Endodermal cell (in vitro differentiated cells): ENCODE measurements at regions not wholly inside any gene's neighbourhood (a gene's known extent, or its start where the extent isn't known, plus 50 kb on each side); places are given as distances from the start of the nearest gene placed in this dataset.

Source experiments
- DNase-seq: peaks from one replicate; pipeline ENCODE4 v3.0.0-alpha.2; 2017
- H3K27ac ChIP-seq: 2 replicates; pipeline ENCODE4 v1.5.1; 2013; ENCODE audit warnings: mild to moderate bottlenecking, low read depth, low read length, moderate library complexity
- H3K27me3 ChIP-seq: 2 replicates; pipeline ENCODE4 v1.6.1; 2013; ENCODE audit warnings: mild to moderate bottlenecking, low read length, moderate library complexity; ENCODE audit not compliant: insufficient read depth, control insufficient read depth, poor library complexity, severe bottlenecking
- H3K36me3 ChIP-seq: 2 replicates; pipeline ENCODE4 v1.7.0; 2013; ENCODE audit warnings: mild to moderate bottlenecking, low read length, moderate library complexity; ENCODE audit not compliant: control insufficient read depth, insufficient read depth
- H3K4me1 ChIP-seq: one replicate; pipeline ENCODE4 v1.7.0; 2013; ENCODE audit warnings: low read length; ENCODE audit not compliant: control insufficient read depth, insufficient read depth
- H3K4me3 ChIP-seq: 2 replicates; pipeline ENCODE4 v1.5.1; 2013; ENCODE audit warnings: mild to moderate bottlenecking, low read length, moderate library complexity
- H3K9ac ChIP-seq: 2 replicates; pipeline ENCODE4 v1.6.1; 2013; ENCODE audit warnings: mild to moderate bottlenecking, low read length, moderate library complexity; ENCODE audit not compliant: poor library complexity, severe bottlenecking; ENCODE audit errors: extremely low read depth
- H3K9me3 ChIP-seq: 2 replicates; pipeline ENCODE4 v1.6.1; 2013; ENCODE audit warnings: mild to moderate bottlenecking, low read length, moderate library complexity; ENCODE audit not compliant: control insufficient read depth
- H3K27ac Mint-ChIP-seq: 2 replicates; pipeline ENCODE4 v1.8.0; 2020; ENCODE audit warnings: mixed read lengths
- H3K27me3 Mint-ChIP-seq: 2 replicates; pipeline ENCODE4 v1.8.0; 2021; ENCODE audit warnings: mild to moderate bottlenecking, mixed read lengths; ENCODE audit not compliant: insufficient read depth
- H3K36me3 Mint-ChIP-seq: 2 replicates; pipeline ENCODE4 v1.8.0; 2020; ENCODE audit warnings: low read depth, mixed read lengths
- H3K4me1 Mint-ChIP-seq: 2 replicates; pipeline ENCODE4 v1.8.0; 2020; ENCODE audit warnings: mixed read lengths
- H3K4me3 Mint-ChIP-seq: 2 replicates; pipeline ENCODE4 v1.8.0; 2020; ENCODE audit warnings: mild to moderate bottlenecking, moderate library complexity, mixed read lengths
- H3K9me3 Mint-ChIP-seq: 2 replicates; pipeline ENCODE4 v1.8.0; 2020; ENCODE audit warnings: mild to moderate bottlenecking, mixed read lengths
- CTCF ChIP-seq: fragments of 200-600 bp; sonication (generic); conservative IDR thresholded peaks from 2 replicates; pipeline ENCODE4 v1.5.0; 2021; ENCODE audit warnings: antibody characterized with exemption, mild to moderate bottlenecking
- WGBS, 2 experiments: methylation state at CpG; one replicate each; pipeline versions ENCODE4 v1.1.5 to v1.1.7; 2013; ENCODE audit warnings: missing lambda C conversion rate in 2 of 2, mixed read lengths in 1 of 2; ENCODE audit not compliant: insufficient coverage in 1 of 2, insufficient read length in 1 of 2; 5-methylcytosine and 5-hydroxymethylcytosine counted together

- Histone ChIP-seq H3K27me3 (no peaks in the 10 kb centered on the region), H3K27ac (no peak overlapping the region), H3K9ac (no peak overlapping the region), H3K4me1 (no peaks in the 10 kb centered on the region), H3K36me3 (no peaks in the 10 kb centered on the region), H3K9me3 (no peaks in the 10 kb centered on the region), H3K4me3 (no peak overlapping the region)
- no peaks in the 10 kb centered on the region for H3K27me3 Mint-ChIP-seq
- no peak overlapping the region for H3K27ac Mint-ChIP-seq
- no peak for TF ChIP-seq CTCF
- H3K4me3 Mint-ChIP-seq: no peak overlapping the region
- peaks cover 5% of the 10 kb centered on the region for H3K4me1 Mint-ChIP-seq
- no peaks in the 10 kb centered on the region for H3K9me3 Mint-ChIP-seq
- 54 to 62% methylated on average over 3 to 5 of the region's 5 CpGs for WGBS, 2 experiments
- H3K36me3 Mint-ChIP-seq: no peaks in the 10 kb centered on the region
- no peak for DNase-seq
Observed at GRCh38 chr18:68588169-68588568, 126.7 kb downstream of the TMX3 start.

DNA sequence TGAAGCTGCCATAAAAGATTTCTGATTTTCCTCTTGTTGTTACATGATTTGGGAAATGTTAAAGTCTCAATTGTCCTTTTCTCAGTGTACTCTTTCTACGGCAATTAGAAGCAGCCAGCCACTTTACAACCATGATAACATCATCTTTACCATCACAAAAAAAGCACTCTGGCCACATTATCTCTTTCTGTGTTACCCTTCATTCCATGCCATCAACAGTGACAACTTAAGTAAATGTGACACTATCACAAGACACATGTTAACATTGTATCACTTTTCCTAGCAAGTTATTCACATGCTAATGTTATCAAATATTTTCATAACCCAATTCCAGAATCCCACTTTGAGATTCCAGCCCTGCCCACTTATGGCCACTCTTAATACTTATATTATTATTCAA, 131.2 kb downstream of the TMX3 start:
- no peaks in the 10 kb centered on the region for H3K9me3 ChIP-seq
- no peak for TF ChIP-seq CTCF
- peaks cover 5% of the 10 kb centered on the region for H3K4me1 Mint-ChIP-seq
- no peak overlapping the region for H3K4me3 Mint-ChIP-seq
- H3K4me1 ChIP-seq: no peaks in the 10 kb centered on the region
- no peaks in the 10 kb centered on the region for H3K36me3 Mint-ChIP-seq
- no peaks in the 10 kb centered on the region for H3K9me3 Mint-ChIP-seq
- H3K27ac ChIP-seq: no peak overlapping the region
- no peak overlapping the region for H3K27ac Mint-ChIP-seq
- H3K9ac ChIP-seq: no peak overlapping the region
- DNase-seq: no peak
- no peak overlapping the region for H3K4me3 ChIP-seq
- H3K27me3 ChIP-seq: no peaks in the 10 kb centered on the region
- 93% methylated on average over 1 of the region's 1 CpG; no CpG with 5 or more reads in 1 of the 2 experiments for WGBS, 2 experiments
- no peaks in the 10 kb centered on the region for H3K36me3 ChIP-seq
- H3K27me3 Mint-ChIP-seq: no peaks in the 10 kb centered on the region

- Histone ChIP-seq H3K36me3 (no peaks in the 10 kb centered on the region), H3K9ac (no peak overlapping the region), H3K27ac (no peak overlapping the region), H3K27me3 (no peaks in the 10 kb centered on the region), H3K9me3 (no peaks in the 10 kb centered on the region), H3K4me3 (no peak overlapping the region), H3K4me1 (no peaks in the 10 kb centered on the region)
- no peak for DNase-seq
- Mint-ChIP-seq H3K4me1 (no peaks in the 10 kb centered on the region), H3K27me3 (no peaks in the 10 kb centered on the region), H3K27ac (no peak overlapping the region), H3K9me3 (peaks cover 8% of the 10 kb centered on the region), H3K4me3 (no peak overlapping the region), H3K36me3 (no peaks in the 10 kb centered on the region)
- TF ChIP-seq CTCF: no peak
- 94% methylated on average over 3 to 5 of the region's 5 CpGs for WGBS, 2 experiments
Observed at GRCh38 chr18:68574311-68574710, 140.6 kb downstream of the TMX3 start.
